Activated CD8-positive, alpha-beta T cell treated with anti-CD3 and anti-CD28 coated beads for 36 hours (primary cell): ENCODE measurements at regions not wholly inside any gene's neighbourhood (a gene's known extent, or its start where the extent isn't known, plus 50 kb on each side); places are given as distances from the start of the nearest gene placed in this dataset.

Experiments
- ATAC-seq: fragments of 200-7000 bp; cut with Tn5 transposase; one replicate; pipeline ENCODE4 v1.10.0; 2021; ENCODE audit warnings: mild to moderate bottlenecking, moderate library complexity
- CTCF ChIA-PET: fragments of 350-600 bp; sonication (Branson Sonifier 250); formaldehyde crosslinking; loops from one replicate; lab custom pipeline; 2021; ENCODE audit warnings: antibody characterized with exemption; lab: Charles Lee
- POLR2A ChIA-PET: fragments of 350-600 bp; sonication (Branson Sonifier 250); formaldehyde crosslinking; loops from one replicate; lab custom pipeline; 2021; ENCODE audit warnings: antibody characterized with exemption; lab: Charles Lee
- DNase-seq: peaks from one replicate; pipeline ENCODE4 v3.0.0-alpha.2; 2020
- H3K27ac Mint-ChIP-seq: one replicate; pipeline ENCODE4 v1.8.0; 2021; ENCODE audit warnings: mild to moderate bottlenecking, mixed read lengths
- H3K27me3 Mint-ChIP-seq: one replicate; pipeline ENCODE4 v1.8.0; 2021; ENCODE audit warnings: mixed read lengths
- H3K36me3 Mint-ChIP-seq: one replicate; pipeline ENCODE4 v1.8.0; 2021; ENCODE audit warnings: low read depth, mixed read lengths
- H3K4me1 Mint-ChIP-seq: one replicate; pipeline ENCODE4 v1.8.0; 2021; ENCODE audit warnings: low read depth, mixed read lengths
- H3K4me3 Mint-ChIP-seq: one replicate; pipeline ENCODE4 v1.8.0; 2021; ENCODE audit warnings: mild to moderate bottlenecking, moderate library complexity, mixed read lengths
- H3K9me3 Mint-ChIP-seq: one replicate; pipeline ENCODE4 v1.8.0; 2021; ENCODE audit warnings: mixed read lengths
- CTCF ChIP-seq: fragments of 200-600 bp; IDR thresholded peaks from one replicate; pipeline ENCODE4 v1.8.0; 2022; ENCODE audit warnings: antibody characterized with exemption, mild to moderate bottlenecking
- intact Hi-C: fragments of 100-400 bp; cut with micrococcal nuclease; formaldehyde crosslinking; loops from one replicate; pipeline ENCODE4 v1.10.0; 2022

GRCh38 chr13:91153372-91153771 lies 194.1 kb upstream of the MIR17HG start:
- ChIA-PET CTCF (interaction anchor here (1.0 kb wide), 1 partner anchor 19 kb away, joined by 4 read pairs; no protein-coding TSS in a partner anchor), POLR2A (no interaction called here)
- no peak overlapping the region for H3K4me3 Mint-ChIP-seq
- H3K36me3 Mint-ChIP-seq: no peaks in the 10 kb centered on the region
- H3K27me3 Mint-ChIP-seq: peaks cover 3% of the 10 kb centered on the region
- intact Hi-C loops: no loop called here
- no peak for TF ChIP-seq CTCF
- no peak for ATAC-seq
- no peaks in the 10 kb centered on the region for H3K9me3 Mint-ChIP-seq
- no peak overlapping the region for H3K27ac Mint-ChIP-seq
- no peak for DNase-seq
- H3K4me1 Mint-ChIP-seq: no peaks in the 10 kb centered on the region

- ChIA-PET POLR2A (no interaction called here), CTCF (no interaction called here)
- no peaks in the 10 kb centered on the region for H3K9me3 Mint-ChIP-seq
- no peak overlapping the region for H3K4me3 Mint-ChIP-seq
- TF ChIP-seq CTCF: no peak
- intact Hi-C loops: no loop called here
- no peaks in the 10 kb centered on the region for H3K36me3 Mint-ChIP-seq
- DNase-seq (no peak), ATAC-seq (no peak)
- H3K27ac Mint-ChIP-seq: no peak overlapping the region
- peaks cover 4% of the 10 kb centered on the region for H3K27me3 Mint-ChIP-seq
- H3K4me1 Mint-ChIP-seq: no peaks in the 10 kb centered on the region
Observed at GRCh38 chr13:91154558-91155353, 192.7 kb upstream of the MIR17HG start.

- intact Hi-C loops: no loop called here
- Mint-ChIP-seq H3K27me3 (peaks cover 4% of the 10 kb centered on the region), H3K9me3 (no peaks in the 10 kb centered on the region), H3K27ac (no peak overlapping the region), H3K4me3 (no peak overlapping the region), H3K4me1 (no peaks in the 10 kb centered on the region), H3K36me3 (no peaks in the 10 kb centered on the region)
- ChIA-PET POLR2A (no interaction called here), CTCF (no interaction called here)
- DNase-seq (no peak), ATAC-seq (no peak)
- no peak for TF ChIP-seq CTCF
Observed at GRCh38 chr13:91155512-91156114, 191.9 kb upstream of the MIR17HG start.

- TF ChIP-seq CTCF: no peak
- intact Hi-C loops: no loop called here
- no peak overlapping the region for H3K4me3 Mint-ChIP-seq
- no peaks in the 10 kb centered on the region for H3K4me1 Mint-ChIP-seq
- H3K9me3 Mint-ChIP-seq: no peaks in the 10 kb centered on the region
- ChIA-PET CTCF (interaction anchor here (1.1 to 1.2 kb wide), 2 partner anchors 22 to 26 kb away, joined by 3 to 6 read pairs; no protein-coding TSS in a partner anchor), POLR2A (no interaction called here)
- H3K27me3 Mint-ChIP-seq: peaks cover 4% of the 10 kb centered on the region
- no peaks in the 10 kb centered on the region for H3K36me3 Mint-ChIP-seq
- no peak overlapping the region for H3K27ac Mint-ChIP-seq
- DNase-seq (no peak), ATAC-seq (no peak)
Observed at GRCh38 chr13:91157273-91158016, 190.0 kb upstream of the MIR17HG start.
